ENCODE measurements at regions not wholly inside any gene's neighbourhood (a gene's known extent, or its start where the extent isn't known, plus 50 kb on each side); places are given as distances from the start of the nearest gene placed in this dataset.
"Not testable (repeated sequence)": the region's sequence is repeated elsewhere in the genome, so short reads cannot be mapped to it uniquely, and the experiment has no call there.

DNA sequence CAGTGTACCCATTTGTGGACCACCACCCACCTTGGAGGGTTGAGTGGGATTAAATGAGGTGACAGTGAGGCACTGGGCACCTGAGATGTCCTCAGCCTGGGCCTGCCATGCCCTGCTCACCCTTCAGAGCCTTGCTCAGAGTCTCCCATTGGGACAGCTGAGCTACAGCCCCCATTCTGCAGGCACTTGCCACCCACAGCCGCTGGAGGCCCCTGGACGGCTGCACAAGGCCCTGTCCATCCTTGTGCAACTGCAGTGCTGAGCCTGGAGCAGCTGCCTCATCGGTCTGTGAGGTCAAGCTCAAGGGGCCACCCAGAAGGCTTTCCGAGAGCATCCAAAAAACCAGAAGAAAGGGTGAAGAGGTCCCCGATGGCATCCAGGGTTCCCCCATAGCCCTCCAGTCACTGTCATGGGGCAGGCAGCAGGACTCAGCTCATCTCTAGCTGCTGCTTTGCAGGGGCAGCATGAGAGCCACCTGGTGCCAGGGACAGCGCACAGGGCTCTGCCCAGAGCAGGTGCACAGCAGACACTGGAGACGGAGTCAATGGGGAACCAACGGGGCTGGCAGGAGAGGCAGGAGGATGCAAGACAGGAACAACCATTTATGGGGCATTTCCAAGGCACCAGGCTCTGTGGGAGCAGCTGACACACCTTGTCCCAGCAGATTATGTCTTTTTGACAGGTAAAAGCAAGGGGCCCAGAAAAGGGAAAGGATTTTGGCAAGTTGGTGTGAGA lies 84.6 kb downstream of the ARL6IP4 start:
- DNase-seq (ENCODE audit: extremely low read depth in 1 of 11, low read depth in 9 of 11, low spot score in 4 of 11) = no peak

DNA sequence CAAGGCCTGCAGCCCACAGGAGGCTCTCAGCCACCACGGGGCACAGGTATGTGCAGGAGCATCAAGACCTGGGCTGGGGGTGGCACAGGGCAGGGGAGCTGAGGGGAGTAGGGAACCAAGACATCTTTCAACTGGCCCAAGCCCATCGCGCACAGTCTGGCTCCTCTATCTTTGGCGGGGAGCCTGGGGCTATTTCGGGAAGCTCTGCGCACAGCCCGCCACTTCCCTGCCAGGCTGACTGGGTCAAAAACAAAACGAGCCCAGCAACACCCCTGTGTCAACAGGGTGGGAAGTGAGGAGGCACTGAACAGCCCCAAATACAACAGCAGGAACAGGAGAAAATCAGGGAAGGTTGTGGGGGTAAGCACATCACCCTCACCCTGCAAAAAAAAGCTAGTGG lies 83.9 kb downstream of the ARL6IP4 start:
- no peak for DNase-seq (ENCODE audit: extremely low read depth in 1 of 11, low read depth in 9 of 11, low spot score in 4 of 11)

DNA sequence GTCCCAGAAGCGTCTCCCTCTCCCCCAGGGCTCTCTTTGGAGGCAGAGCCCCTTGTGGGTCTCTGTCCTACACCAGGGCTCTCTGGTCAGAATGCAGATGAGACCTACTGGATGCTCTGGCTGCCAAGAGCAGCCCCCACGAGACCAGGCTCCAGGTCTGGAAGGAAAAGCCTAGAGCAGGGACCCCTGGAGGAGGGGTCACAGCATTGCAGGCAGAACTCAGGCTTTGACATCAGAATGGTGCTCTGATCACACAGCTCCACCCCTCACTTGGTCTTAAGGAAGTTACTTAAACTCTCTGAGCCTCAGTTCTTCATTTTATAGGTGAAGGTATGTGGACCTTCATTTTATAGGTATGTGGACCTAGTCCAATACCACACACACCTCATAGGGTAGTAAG lies 83.1 kb downstream of the ARL6IP4 start:
- DNase-seq (ENCODE audit: extremely low read depth in 1 of 11, low read depth in 9 of 11, low spot score in 4 of 11) = no peak

DNA sequence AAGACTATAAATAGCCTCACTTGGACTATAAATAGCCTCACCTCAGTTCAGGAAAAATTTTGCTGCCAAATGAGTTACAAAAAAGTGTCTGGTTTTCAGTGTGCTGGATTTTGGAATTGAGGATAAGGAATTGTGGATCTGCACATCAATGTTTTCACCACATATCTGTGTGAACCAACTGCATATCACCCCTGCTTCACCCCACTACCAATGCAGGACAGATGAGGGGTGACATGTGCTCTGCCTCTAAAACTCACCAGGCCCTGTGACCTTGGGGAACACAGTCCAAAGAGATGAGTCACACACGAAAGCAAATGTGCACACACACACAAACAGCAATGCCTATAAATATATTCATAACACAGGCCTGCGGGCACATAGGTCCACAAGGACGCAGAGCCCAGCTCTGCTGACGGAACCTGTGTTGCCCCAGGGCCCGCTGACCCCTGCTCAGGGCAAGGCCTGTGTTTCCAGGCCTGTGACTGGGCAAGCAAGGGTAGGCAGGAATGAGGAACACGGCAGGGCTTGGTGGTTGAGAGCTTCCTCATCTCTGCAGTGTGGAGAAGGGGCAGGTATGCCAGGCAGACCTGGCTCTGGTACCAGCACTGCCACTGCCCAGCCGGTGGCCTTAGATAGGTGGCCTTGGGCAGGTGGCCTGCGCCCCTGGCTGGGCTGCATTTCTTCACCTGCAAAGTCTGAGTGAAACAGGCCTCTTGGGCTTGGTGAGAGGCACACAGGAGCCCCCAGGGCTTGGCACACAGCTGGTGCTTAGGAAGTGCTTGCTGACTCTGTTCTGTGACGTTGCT lies 82.4 kb downstream of the ARL6IP4 start:
- no peak for DNase-seq (ENCODE audit: extremely low read depth in 1 of 11, low read depth in 9 of 11, low spot score in 4 of 11)

DNA sequence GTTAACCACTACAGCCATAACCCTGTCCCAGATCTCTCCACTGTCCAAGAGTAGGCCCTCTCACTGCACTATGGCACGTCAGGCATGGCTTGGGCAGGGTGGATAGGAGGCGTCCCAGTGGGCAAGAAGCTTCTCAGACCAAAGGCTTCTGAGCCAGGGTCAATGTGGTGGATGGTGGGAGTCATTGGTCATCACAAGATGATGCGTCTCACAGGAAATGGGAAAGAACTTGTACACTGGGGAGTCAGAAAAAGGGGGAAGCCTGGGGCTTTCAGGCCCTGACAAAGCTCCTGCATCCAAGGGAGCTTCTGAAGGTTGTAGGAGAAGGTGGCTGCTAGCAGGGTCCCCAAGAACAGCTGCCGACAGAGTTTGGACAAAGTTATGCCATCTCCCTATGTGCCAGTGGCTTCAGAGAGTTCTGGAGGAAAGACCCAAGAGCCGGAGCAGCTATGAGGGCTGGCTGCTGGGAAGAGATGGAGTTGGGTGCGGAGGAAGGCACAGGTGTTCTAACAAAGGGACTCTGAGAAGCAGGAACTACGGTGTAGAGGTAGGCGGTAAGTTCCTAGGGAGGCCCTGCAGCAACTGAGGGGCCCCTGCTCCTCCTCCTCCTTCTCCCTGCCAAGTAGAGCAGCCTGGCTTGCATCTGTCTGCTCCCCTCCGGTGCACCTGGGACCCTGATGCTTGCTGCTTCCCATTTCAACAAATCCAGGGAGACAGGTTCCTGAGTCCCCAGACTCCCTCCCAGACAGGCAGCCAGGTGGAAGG lies 81.1 kb downstream of the ARL6IP4 start:
- DNase-seq (ENCODE audit: extremely low read depth in 1 of 11, low read depth in 9 of 11, low spot score in 4 of 11) = no peak

DNA sequence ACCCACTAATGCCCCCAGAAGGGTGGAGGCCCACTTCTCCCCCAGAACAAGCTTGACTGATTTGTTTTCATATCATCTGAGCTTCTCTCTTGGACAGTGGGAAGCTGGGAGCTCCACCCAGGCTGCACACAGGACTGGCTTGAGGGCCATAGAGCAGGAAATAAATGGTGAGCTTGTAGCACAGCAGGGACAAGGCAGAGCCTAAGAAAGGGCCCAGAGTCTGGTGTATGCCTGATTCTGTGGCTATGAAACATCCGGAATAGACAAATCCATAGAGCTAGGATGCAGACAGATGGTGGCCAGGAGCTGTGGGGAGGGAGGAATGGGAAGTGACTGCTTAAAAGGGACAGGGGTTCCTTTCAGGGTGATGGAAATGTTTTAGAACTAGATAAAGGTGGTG lies 79.0 kb downstream of the ARL6IP4 start:
- no peak for DNase-seq (ENCODE audit: extremely low read depth in 1 of 11, low read depth in 9 of 11, low spot score in 4 of 11)

DNA sequence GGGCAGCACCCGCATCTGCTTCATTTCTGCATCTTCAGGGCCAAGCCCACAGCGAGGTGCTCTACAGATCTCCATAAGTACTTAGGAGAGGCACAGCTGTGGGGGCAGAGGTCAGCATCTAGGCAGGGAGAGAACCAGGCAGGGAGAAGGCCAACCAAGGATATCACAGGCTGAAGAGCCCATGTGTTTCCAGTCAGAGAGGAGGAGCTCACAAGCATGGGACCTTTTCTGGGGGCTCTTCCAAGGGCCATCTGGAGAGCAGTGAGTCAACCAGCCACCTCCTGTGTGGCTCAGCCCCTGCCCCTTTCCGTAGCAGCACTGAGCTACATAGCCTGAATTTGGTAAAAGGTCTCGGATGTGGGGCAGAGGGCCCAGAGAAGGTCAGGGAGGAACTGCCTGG lies 78.5 kb downstream of the ARL6IP4 start:
- DNase-seq (ENCODE audit: extremely low read depth in 1 of 11, low read depth in 9 of 11, low spot score in 4 of 11) = no peak

DNA sequence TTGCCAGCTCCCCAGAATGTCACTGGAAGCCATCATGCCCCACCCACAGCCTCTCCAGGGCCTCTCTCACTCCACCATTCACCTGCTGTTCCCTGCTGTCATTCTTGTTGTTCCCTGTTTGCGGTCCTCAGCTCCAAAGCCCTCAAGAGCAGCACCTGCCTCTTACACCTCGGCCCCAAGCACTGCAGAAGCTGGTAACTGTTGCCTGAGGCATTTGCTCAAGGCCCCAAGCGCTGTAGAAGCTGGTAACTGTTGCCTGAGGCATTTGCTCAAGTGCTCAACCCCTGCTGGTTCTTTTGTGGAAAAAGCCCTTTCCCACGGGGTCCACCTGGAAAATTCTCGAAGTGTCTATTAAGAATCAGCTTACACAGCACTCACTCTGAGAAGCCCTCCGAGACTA lies 78.0 kb downstream of the ARL6IP4 start:
- DNase-seq (ENCODE audit: extremely low read depth in 1 of 11, low read depth in 9 of 11, low spot score in 4 of 11) = no peak

DNA sequence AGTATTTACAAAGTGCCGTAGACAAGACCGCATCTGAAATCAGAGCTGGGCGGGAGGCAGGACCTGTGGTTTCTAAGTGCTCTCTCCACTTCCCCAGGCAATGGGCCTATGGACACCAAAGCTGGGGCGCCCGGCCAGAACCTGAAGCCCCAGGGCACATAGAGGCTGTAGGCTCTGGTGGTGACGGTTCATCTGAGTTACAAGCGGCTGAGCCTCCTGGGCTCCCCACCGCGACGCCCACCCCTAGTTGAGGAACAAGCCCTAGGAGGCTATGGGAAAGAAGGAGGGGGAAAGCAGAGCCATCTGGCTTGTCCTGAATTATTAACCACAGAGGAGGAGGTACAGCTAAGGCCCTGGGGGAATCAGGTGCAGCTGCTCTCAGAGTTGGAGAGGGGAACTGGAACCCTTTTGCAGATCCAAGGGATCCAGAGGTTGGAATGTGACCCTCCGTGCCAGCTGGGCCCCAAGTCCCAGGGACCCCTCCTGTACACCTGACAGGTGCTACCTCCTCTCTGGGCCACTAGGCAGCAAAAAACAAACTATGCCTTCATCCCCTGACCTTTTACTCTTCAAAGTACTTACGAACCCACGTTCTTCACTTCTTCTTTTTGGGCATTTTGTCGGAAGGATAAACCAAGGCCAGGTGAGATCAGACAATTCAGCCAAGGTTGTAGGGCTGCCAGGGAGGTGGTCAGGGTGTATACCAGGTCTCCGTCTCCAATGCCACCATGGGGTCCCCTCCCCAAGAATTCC lies 77.2 kb downstream of the ARL6IP4 start:
- peak in 2 of 11 donors; percentile 22 to 32 for DNase-seq (ENCODE audit: extremely low read depth in 1 of 11, low read depth in 9 of 11, low spot score in 4 of 11)

DNA sequence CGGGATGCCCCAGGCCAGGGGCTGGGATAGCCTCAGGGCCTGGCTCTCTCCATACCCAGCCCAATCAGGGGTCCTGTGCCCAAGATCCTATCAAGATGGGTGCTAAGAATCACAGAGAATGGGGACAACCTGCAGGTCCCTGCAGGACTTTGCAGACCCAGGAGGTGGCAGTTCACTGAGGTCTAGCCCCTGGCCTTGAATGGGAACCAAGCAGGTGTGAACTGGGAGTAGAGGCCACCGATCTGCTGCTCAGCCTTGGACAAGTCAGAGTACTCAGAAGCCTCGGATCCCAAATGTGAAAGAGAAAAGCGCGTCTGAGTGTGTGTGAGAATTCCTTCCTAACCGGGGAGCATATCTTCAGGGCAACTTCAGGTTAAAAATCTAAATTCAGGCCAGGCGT lies 76.2 kb downstream of the ARL6IP4 start:
- no peak for DNase-seq (ENCODE audit: extremely low read depth in 1 of 11, low read depth in 9 of 11, low spot score in 4 of 11)

DNA sequence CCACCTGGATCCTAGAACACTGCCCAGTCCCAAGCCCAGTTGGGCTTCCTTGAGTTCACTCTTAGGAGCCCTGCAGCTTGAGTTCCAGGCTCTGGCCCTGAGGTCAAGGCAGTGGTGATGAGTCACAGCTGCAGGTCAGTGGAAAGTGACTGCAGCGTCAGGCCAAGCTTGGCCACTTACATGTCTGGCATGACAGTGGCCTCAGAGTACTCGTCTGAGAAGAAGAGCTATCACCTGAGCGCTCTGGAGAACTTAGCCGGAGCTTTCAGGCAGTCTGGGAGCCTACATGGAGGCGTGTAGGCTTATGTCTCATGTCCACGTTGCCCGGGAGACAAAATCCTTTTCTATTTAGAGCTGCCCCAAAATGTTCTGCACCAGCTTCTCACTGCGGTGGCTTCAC lies 75.6 kb downstream of the ARL6IP4 start:
- no peak for DNase-seq (ENCODE audit: extremely low read depth in 1 of 11, low read depth in 9 of 11, low spot score in 4 of 11)

DNA sequence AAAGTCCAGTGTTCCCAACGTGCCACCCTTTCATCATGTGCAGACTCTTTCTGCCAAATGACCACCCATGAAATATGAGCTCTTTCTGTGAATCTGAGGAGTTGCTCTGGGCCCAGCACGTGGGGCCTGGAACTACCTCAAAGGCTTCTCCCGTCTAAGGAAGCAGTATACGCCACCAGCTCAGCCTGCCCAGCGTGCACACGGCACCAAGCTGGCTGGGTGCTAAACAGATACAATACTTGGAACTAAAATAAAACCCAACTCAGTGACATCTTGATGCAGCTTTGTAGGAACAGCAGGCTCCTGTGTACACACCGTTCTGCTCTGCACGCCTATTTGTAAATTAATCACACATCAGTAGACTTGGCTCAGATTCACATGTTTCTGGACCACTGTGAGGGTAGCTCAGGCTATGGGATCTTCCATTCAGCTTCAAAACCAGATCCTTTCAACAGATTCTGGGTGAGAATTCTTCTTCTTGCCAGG lies 74.8 kb downstream of the ARL6IP4 start:
- no peak for DNase-seq (ENCODE audit: extremely low read depth in 1 of 11, low read depth in 9 of 11, low spot score in 4 of 11)

DNA sequence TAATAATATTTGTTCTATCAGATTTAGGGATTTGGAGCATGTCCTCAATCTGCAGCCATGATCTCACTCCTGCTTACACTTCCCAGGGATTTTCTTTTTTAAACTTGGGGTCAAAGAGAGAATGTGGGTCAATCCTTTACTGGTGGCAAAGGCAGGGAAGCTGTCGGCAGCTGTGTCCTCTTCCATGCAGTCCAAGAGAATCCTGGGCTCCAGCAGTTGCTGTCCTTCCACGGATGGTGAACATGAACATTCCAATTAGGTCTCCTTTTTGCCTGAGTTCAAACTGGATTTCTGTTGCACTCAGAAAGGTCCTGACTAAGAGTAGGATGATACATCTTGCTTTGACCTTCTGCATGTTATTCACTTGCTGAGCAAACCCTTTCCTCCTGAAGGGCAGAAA lies 73.9 kb downstream of the ARL6IP4 start:
- DNase-seq (ENCODE audit: extremely low read depth in 1 of 11, low read depth in 9 of 11, low spot score in 4 of 11) = no peak

DNA sequence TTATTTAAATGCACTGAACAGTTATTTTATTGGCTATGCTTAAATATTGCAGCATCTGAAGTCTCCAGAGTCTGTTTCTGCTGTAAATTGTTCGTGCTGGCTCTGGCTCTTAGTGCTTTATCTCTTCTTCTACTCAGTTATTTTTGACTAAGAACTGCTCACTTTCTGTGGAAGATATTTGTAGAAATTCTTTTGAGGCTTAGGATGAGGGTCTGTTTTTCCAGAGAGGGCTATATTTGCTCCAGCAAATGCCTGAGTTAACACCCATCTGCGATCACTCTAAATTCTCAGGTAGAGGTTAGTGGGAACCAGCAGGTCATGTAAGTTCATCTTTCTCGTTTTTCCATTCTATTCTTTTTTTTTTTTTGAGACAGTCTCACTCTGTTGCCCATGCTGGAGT lies 71.1 kb downstream of the ARL6IP4 start:
- DNase-seq (ENCODE audit: extremely low read depth in 1 of 11, low read depth in 9 of 11, low spot score in 4 of 11) = no peak

DNA sequence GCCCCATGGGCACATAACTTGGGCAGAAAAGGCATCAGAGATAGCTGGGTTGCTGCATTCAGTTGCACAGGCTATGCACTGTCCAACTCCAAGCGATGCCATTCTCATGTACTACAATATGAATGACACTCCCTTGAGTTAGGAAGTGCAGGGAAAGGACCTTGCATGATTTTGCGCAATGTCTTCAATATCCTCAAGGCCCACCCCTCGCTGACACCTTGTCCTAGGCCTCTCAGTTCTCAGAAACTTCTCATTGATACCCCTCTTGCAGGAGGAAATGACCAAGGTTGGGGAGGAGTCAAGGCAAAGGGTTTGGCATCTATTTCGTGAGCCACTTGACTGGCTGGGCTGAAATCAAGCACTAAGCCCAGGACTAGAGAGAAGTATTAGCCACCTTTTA lies 70.4 kb downstream of the ARL6IP4 start:
- no peak for DNase-seq (ENCODE audit: extremely low read depth in 1 of 11, low read depth in 9 of 11, low spot score in 4 of 11)

DNA sequence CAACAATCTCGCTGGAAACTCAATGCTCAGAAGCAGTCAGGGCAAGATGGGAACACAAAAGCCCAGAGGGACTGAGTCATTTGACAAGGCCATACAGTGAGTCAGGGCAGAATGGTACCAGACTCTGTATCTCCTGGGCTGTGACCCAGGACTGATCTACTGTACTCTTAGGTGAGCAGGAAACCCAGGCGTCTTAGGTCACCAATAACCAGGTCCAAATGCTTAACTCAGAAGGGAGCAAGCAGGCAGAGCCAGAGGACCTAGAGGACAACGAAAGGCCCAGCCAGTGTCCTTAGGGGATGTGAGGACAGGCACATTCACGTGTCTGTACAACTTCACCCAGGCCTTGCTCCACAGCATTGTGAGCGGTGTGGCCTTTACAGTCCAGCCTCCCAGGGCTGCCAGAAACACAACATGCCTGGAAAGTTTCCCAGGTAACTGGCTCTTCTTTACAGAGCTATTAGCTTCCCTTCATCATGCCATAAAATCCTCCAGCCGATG lies 69.9 kb downstream of the ARL6IP4 start:
- no peak for DNase-seq (ENCODE audit: extremely low read depth in 1 of 11, low read depth in 9 of 11, low spot score in 4 of 11)

DNA sequence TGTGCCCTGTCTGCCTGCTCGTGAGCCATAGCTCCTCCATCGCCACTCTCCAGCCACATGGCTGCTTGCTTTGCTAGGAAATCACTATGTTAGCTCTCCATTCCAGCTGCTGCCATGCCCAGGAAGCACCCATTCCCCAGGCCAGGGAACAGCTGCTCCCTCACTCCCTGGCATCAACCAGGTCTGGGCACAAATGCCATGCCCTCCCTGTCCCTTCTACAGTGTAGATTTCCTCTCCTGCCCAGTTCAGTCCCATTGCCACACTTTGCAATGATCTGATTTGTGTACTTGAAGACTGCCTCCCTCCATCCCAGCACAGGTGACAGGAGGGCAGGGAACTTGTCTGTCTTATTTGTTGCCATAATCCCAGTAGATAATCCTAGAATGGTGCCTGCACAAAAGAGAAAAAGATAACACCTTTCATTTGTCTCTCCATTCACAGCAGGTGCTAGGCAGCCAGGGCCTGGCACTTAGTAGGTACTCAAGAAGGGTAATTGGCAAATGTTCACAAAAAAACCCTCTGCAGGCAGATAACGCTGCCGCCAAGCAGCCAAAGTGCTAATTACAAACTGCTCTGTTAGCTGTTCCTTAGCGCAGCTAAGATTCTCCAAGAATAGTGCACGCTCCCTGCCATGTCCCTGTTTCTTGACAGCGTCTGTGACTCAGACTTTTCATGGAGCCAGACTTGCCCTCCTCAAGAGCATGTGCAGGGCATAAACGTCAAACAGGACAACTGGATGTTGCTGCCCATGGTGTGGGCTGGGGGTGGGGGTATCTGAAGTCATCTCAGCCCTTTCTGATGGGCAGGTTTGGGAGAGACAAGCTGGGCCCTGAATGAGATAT lies 69.1 kb downstream of the ARL6IP4 start:
- no peak for DNase-seq (ENCODE audit: extremely low read depth in 1 of 11, low read depth in 9 of 11, low spot score in 4 of 11)

DNA sequence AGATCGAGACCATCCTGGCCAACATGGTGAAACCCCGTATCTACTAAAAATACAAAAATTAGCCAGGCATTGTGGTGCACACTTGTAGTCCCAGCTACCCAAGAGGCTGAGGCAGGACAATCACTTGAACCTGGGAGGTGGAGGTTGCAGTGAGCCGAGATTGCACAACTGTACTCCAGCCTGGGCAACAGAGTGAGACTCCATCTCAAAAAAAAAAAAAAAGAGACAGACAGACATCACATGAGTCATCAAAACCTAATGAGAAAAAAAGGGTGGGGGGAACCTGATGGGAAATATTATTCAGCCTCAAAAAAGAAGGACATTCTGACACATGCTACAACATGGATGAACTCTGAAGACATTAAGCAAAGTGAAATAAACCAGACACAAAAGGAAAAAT lies 67.4 kb downstream of the ARL6IP4 start:
- DNase-seq (ENCODE audit: extremely low read depth in 1 of 11, low read depth in 9 of 11, low spot score in 4 of 11) = not testable (repeated sequence)

All from renal cortex interstitium (tissue), 11 donors.